22Rv1 (cell line): ENCODE measurements at regions not wholly inside any gene's neighbourhood (a gene's known extent, or its start where the extent isn't known, plus 50 kb on each side); places are given as distances from the start of the nearest gene placed in this dataset.

Experiments used
- H3K27ac ChIP-seq: fragments of 450-650 bp; 2 replicates; pipeline ENCODE4 v1.5.1; 2017
- ZFX ChIP-seq: fragments of 450-650 bp; IDR thresholded peaks from 2 replicates; pipeline ENCODE4 v1.6.1; 2017; ENCODE audit warnings: antibody characterized with exemption, borderline replicate concordance
- TF ChIP-seq, protein P1 (sequence below): fragments of 450-650 bp; IDR thresholded peaks from 2 replicates; pipeline ENCODE4 v1.5.1; 2017; ENCODE audit warnings: mild to moderate bottlenecking

DNA sequence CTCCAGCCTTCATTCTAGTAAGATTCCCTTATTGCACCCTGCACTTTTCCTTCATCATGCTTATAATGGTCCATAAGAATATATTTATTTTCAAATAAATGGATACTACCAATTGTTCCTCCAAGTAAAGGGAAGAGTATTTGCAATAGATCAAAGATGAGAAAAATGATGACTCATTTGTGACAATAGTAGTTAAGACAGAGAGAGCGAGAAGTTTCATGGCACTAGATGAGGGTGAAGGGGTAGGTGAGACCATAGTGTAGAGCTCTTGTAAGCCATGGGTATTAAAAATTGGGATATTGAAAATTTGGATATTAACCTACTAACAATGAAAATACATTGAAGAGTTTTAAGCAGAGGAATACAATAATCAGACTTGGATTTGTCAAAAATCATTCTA lies 404.6 kb downstream of the EFNA5 start:
- TF ChIP-seq, protein P1, sequence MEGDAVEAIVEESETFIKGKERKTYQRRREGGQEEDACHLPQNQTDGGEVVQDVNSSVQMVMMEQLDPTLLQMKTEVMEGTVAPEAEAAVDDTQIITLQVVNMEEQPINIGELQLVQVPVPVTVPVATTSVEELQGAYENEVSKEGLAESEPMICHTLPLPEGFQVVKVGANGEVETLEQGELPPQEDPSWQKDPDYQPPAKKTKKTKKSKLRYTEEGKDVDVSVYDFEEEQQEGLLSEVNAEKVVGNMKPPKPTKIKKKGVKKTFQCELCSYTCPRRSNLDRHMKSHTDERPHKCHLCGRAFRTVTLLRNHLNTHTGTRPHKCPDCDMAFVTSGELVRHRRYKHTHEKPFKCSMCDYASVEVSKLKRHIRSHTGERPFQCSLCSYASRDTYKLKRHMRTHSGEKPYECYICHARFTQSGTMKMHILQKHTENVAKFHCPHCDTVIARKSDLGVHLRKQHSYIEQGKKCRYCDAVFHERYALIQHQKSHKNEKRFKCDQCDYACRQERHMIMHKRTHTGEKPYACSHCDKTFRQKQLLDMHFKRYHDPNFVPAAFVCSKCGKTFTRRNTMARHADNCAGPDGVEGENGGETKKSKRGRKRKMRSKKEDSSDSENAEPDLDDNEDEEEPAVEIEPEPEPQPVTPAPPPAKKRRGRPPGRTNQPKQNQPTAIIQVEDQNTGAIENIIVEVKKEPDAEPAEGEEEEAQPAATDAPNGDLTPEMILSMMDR: no peak
- no peak for TF ChIP-seq ZFX
- H3K27ac ChIP-seq: no peak overlapping the region

DNA sequence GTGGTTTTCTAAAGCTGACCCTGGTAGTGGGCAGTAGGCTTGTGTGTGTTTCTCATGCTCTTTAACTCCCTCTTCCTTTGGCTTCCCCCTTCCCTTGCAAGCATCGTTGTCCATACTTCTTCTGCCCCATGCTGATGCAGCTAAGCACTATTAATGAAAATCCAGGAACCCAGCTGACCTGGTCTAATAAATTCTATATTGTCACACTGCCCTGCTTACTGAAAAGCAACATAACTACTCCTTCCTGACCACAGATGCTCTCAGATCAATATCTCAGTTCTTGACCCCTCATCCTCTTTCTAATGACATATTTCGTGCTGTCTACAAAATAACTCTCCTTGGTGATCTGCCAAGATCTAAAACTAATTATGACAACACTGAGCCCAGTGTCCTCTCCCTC lies 405.5 kb downstream of the EFNA5 start:
- TF ChIP-seq, protein P1: no peak
- TF ChIP-seq ZFX: no peak
- H3K27ac ChIP-seq: no peak overlapping the region

DNA sequence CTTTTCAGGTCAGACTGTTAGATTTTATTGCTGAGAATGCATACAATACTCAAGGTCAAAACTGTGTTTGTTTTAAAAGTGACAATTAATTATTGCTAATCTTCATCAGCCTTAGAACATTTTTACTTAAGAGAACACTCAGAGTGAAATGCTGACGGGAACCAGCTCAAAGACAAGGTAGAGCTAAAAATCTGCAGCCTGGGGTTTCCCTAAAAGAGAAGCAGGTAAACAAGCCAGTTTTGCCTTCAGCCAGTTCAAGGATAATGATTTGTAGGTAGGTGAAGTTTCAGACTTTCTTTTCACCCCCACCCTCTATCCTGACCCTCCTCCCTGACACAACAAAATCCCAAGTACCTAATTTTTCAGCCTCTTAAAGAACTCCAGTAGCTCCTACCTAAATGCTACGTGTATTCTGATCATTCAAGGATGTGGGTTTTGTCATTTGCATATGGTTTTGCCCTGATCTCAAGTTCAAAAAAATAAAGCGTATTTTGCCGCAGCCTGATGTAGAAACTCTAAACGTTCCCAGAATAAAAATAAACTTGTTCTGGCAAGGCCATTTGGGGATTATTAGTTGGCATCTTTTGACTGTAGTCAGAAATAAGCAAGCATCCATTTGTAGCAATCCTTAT lies 407.2 kb downstream of the EFNA5 start:
- H3K27ac ChIP-seq: no peak overlapping the region
- no peak for TF ChIP-seq ZFX
- TF ChIP-seq, protein P1: no peak

DNA sequence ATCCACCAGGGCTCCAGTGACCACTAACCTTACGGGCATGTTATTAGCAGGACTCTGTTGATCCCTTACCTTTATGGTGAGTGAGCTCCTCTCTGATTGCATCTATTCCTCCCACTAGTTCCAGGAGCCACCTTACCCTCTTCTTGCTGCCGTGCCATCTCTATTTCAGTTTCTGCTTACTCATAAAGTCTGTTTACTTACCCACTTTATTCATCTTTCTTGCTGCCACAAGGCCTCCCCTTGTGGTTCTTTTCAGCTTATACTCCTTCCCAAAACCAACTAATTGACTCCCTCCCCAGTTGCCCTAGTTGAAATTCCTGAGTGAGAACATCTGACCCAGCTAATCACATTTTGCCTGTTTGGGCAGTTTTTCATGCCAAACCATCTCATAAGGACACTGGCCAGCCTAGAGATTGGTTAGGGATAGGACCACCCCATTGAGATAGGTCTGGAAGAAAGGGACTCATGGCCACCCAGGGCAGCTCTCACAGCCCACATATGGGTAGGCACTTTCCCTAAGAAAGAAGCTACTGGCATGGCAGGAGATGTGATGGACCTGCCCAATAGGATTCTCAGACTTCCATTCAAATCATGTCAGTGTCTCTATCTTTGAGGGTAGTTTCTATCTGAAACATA lies 412.7 kb downstream of the EFNA5 start:
- no peak for TF ChIP-seq ZFX
- TF ChIP-seq, protein P1: no peak
- no peak overlapping the region for H3K27ac ChIP-seq

DNA sequence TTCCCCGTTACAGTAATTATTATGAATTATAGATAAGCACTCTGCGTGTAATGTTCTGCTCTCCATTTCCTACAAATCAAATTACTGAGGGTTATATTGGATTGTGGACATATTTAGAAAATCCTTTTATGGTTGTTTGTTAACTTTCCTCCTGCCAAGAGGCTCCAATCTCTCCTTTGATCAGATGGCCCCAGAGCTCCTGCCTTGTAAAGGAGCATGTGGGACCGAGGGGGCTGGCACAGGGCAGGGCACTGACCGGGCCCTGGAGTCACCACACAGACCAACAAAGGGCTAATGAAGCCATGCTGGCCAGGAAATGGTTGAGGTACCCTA lies 415.9 kb downstream of the EFNA5 start:
- no peak overlapping the region for H3K27ac ChIP-seq
- TF ChIP-seq, protein P1: no peak
- no peak for TF ChIP-seq ZFX

DNA sequence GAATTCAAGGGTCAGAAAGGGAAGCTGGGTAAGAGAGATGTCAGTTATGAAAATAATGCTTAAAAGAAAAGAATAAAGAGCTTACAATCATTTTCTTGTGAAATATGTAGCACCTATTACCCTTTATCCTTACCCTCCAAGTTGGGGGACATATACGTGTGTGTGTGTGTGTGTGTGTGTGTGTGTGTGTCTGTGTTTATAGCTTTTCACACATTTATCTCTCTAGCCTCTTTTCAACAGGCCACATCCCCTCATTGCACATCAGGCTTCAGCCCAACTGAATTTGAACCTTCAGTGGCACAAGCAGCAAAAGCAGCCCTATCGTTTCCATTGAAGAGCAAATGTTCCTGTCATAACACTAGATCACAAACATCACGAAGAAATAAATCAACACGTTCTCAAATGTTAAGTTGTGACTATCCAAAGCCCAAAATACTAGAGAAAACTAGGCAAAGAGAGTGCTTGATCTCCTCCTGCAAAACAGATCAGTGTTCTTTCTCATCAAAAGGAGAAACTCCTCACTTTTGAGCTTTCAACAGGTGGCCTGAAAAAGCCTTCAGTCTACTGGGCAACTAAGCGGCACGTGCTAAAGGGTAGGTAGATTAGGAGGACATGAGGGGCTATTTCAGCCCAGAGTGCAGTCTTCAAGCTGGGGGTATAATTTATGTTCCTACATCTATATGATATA lies 416.4 kb downstream of the EFNA5 start:
- TF ChIP-seq ZFX: no peak
- TF ChIP-seq, protein P1: no peak
- no peak overlapping the region for H3K27ac ChIP-seq

DNA sequence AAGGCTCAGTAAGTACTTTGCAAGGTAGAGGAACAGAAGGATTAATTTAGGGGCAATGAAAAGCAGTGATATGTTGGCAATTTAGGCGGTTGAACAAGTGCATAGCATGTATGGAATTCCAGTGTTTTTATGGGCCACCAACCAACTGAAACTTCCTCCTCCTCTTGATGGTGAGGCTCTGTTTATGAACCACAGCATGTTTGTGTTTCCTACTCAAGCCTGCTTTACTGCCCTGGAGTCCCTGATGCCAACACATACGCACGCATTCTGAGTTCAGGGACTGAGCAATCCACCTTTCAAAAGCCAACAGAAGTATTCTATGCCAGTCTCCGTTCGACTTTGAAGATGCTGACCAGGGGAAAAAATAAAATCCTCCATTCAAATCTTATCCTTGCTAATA lies 417.5 kb downstream of the EFNA5 start:
- TF ChIP-seq ZFX: no peak
- TF ChIP-seq, protein P1: no peak
- H3K27ac ChIP-seq: no peak overlapping the region
